OCI-LY3 (cell line): ENCODE measurements at regions not wholly inside any gene's neighbourhood (a gene's known extent, or its start where the extent isn't known, plus 50 kb on each side); places are given as distances from the start of the nearest gene placed in this dataset.

ENCODE experiments used
- H2AFZ ChIP-seq: fragments of 200-600, 300-600 bp; shearing (Covaris generic); 2 replicates; pipeline ENCODE4 v1.6.0; 2014; ENCODE audit warnings: antibody characterized with exemption, low read depth, low read length
- H3K27ac ChIP-seq: fragments of 200-600, 300-600 bp; sonication (generic); 2 replicates; pipeline ENCODE4 v1.5.1; 2014; ENCODE audit warnings: mild to moderate bottlenecking, low read length, moderate library complexity, mixed read lengths
- H3K27me3 ChIP-seq: fragments of 200-600, 300-600 bp; sonication (generic); 2 replicates; pipeline ENCODE4 v1.6.1; 2014; ENCODE audit warnings: low read depth, low read length, mixed read lengths
- H3K36me3 ChIP-seq: fragments of 200-600, 300-600 bp; sonication (generic); replicated peaks from 2 replicates; pipeline ENCODE3; 2014; ENCODE audit warnings: low read depth, low read length, mixed read lengths
- H3K4me1 ChIP-seq: fragments of 300-600, 200-600 bp; sonication (generic); 2 replicates; pipeline ENCODE4 v1.6.1; 2014; ENCODE audit warnings: low read length, mixed read lengths
- H3K4me2 ChIP-seq: fragments of 200-600, 300-600 bp; sonication (generic); 2 replicates; pipeline ENCODE4 v1.6.1; 2014; ENCODE audit warnings: low read length, mixed read lengths
- H3K4me3 ChIP-seq: fragments of 300-600, 200-600 bp; sonication (generic); 2 replicates; pipeline ENCODE4 v1.5.1; 2014; ENCODE audit warnings: antibody characterized with exemption, mild to moderate bottlenecking, low read length, moderate library complexity
- H3K79me2 ChIP-seq: fragments of 300-600, 200-600 bp; shearing (Covaris generic); 2 replicates; pipeline ENCODE4 v1.6.1; 2014; ENCODE audit warnings: mild to moderate bottlenecking, low read length, mixed read lengths
- H3K9ac ChIP-seq: fragments of 300-600, 200-600 bp; shearing (Covaris generic); 2 replicates; pipeline ENCODE4 v1.6.0; 2014; ENCODE audit warnings: mild to moderate bottlenecking, low read length, moderate library complexity
- H3K9me3 ChIP-seq: fragments of 200-600, 300-600 bp; shearing (Covaris generic); 2 replicates; pipeline ENCODE4 v1.6.1; 2014; ENCODE audit warnings: low read length, mixed read lengths; ENCODE audit not compliant: insufficient read depth
- H4K20me1 ChIP-seq: fragments of 200-600, 300-600 bp; sonication (generic); 2 replicates; pipeline ENCODE4 v1.6.1; 2016; ENCODE audit warnings: low read length, mixed read lengths; ENCODE audit not compliant: insufficient read depth
- EZH2phosphoT487 ChIP-seq: fragments of 200-600 bp; shearing (Covaris generic); IDR thresholded peaks from 2 replicates; pipeline ENCODE4 v1.6.1; 2018; ENCODE audit warnings: antibody characterized with exemption, mixed run types, low read depth
- TF ChIP-seq, protein P1 (sequence below): fragments of 200-600, 300-600 bp; sonication (generic); IDR thresholded peaks from 2 replicates; pipeline ENCODE4 v1.5.1; 2014; ENCODE audit warnings: antibody characterized with exemption, low read length, low read depth

GRCh38 chr1:81478219-81478618 is 322.5 kb upstream of the ADGRL2 start:
- Histone ChIP-seq H2AFZ (no peak overlapping the region), H3K9me3 (no peaks in the 10 kb centered on the region), H3K36me3 (no peaks in the 10 kb centered on the region), H3K79me2 (no peaks in the 10 kb centered on the region), H3K4me3 (no peak overlapping the region), H3K4me1 (no peaks in the 10 kb centered on the region), H4K20me1 (no peaks in the 10 kb centered on the region), H3K4me2 (no peak overlapping the region), H3K27me3 (no peaks in the 10 kb centered on the region), H3K27ac (no peak overlapping the region), H3K9ac (no peak overlapping the region)
- TF ChIP-seq EZH2phosphoT487: no peak

DNA sequence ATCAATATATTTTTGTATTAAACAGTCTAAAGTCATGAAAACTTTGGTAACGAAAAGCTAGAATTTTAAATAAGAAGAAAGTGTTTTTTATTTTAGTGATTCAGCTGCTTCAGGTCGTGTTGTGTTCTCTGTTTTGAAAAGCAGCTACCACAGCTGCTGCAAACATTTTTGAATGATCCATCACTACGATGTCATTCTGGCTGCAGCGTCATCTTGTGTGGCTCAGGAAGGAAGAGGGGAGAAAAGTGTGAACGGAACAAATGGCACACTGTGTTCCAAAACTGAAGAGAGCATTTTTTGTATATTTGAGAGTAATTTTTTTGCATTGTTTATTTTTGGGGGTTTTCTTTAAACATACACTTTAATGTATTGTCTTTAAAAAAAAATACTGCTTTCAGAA is 323.0 kb upstream of the ADGRL2 start:
- Histone ChIP-seq H3K4me1 (no peaks in the 10 kb centered on the region), H3K4me2 (no peak overlapping the region), H3K9ac (no peak overlapping the region), H2AFZ (no peak overlapping the region), H3K79me2 (no peaks in the 10 kb centered on the region), H4K20me1 (no peaks in the 10 kb centered on the region), H3K4me3 (no peak overlapping the region), H3K27ac (no peak overlapping the region), H3K9me3 (no peaks in the 10 kb centered on the region), H3K36me3 (no peaks in the 10 kb centered on the region), H3K27me3 (no peaks in the 10 kb centered on the region)
- no peak for TF ChIP-seq EZH2phosphoT487
- TF ChIP-seq, protein P1, sequence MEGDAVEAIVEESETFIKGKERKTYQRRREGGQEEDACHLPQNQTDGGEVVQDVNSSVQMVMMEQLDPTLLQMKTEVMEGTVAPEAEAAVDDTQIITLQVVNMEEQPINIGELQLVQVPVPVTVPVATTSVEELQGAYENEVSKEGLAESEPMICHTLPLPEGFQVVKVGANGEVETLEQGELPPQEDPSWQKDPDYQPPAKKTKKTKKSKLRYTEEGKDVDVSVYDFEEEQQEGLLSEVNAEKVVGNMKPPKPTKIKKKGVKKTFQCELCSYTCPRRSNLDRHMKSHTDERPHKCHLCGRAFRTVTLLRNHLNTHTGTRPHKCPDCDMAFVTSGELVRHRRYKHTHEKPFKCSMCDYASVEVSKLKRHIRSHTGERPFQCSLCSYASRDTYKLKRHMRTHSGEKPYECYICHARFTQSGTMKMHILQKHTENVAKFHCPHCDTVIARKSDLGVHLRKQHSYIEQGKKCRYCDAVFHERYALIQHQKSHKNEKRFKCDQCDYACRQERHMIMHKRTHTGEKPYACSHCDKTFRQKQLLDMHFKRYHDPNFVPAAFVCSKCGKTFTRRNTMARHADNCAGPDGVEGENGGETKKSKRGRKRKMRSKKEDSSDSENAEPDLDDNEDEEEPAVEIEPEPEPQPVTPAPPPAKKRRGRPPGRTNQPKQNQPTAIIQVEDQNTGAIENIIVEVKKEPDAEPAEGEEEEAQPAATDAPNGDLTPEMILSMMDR: no peak

DNA sequence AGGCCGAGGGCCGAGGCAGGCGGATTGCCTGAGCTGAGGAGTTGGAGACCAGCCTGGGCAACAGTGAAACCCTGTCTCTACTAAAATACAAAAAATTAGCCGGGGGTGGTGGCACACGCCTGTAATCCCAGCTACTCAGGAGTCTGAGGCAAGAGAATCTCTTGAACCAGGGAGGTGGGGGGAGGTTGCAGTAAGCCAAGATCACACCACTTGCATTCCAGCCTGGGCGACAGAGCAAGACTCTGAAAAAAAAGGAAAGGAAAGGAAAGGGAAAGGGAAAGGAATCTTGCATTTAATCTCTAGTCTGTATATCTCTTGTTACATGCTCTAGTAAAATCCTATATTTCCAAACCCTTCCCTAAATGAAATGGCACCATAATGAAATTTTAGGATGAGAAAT is 328.3 kb upstream of the ADGRL2 start:
- no peak overlapping the region for H3K9ac ChIP-seq
- H3K27ac ChIP-seq: no peak overlapping the region
- H3K27me3 ChIP-seq: no peaks in the 10 kb centered on the region
- no peak overlapping the region for H2AFZ ChIP-seq
- H3K4me1 ChIP-seq: peaks cover 7% of the 10 kb centered on the region
- no peaks in the 10 kb centered on the region for H3K79me2 ChIP-seq
- no peak overlapping the region for H3K4me2 ChIP-seq
- TF ChIP-seq EZH2phosphoT487: no peak
- TF ChIP-seq, protein P1: no peak
- no peaks in the 10 kb centered on the region for H3K36me3 ChIP-seq
- no peaks in the 10 kb centered on the region for H3K9me3 ChIP-seq
- no peaks in the 10 kb centered on the region for H4K20me1 ChIP-seq
- no peak overlapping the region for H3K4me3 ChIP-seq

GRCh38 chr1:81471255-81471654 is 329.5 kb upstream of the ADGRL2 start:
- H3K27ac ChIP-seq: no peak overlapping the region
- H3K27me3 ChIP-seq: no peaks in the 10 kb centered on the region
- H3K4me3 ChIP-seq: no peak overlapping the region
- H3K36me3 ChIP-seq: no peaks in the 10 kb centered on the region
- no peak overlapping the region for H3K4me2 ChIP-seq
- H3K9ac ChIP-seq: no peak overlapping the region
- H4K20me1 ChIP-seq: no peaks in the 10 kb centered on the region
- TF ChIP-seq, protein P1: 0 out of 2 replicates have a peak, but pooled peaks have one; percentile 4
- TF ChIP-seq EZH2phosphoT487: no peak
- peaks cover 7% of the 10 kb centered on the region for H3K4me1 ChIP-seq
- H3K9me3 ChIP-seq: no peaks in the 10 kb centered on the region
- no peak overlapping the region for H2AFZ ChIP-seq
- H3K79me2 ChIP-seq: no peaks in the 10 kb centered on the region

DNA sequence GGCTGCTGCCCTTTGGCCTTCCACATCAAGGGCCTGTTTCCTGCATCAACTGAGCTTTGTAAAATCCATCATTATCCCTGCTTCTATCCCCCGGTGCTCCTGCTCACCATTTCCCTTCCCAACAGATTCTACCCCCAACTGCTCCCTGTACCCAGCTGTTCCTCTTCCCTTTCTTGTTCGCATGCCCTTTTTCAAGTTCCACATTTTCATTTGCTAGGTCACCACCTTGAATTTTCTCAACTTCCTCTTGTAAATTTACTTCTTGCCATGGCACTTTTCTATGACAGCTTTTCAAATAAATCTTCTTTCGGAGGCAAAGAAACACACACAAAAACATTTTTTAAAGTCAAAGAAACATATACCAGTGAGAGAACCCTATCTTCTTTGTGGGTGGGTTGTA is 330.5 kb upstream of the ADGRL2 start:
- Histone ChIP-seq H3K9ac (no peak overlapping the region), H2AFZ (no peak overlapping the region), H3K4me3 (no peak overlapping the region), H3K36me3 (no peaks in the 10 kb centered on the region), H3K27me3 (no peaks in the 10 kb centered on the region), H3K27ac (no peak overlapping the region), H4K20me1 (no peaks in the 10 kb centered on the region), H3K4me1 (peaks cover 7% of the 10 kb centered on the region), H3K4me2 (no peak overlapping the region), H3K9me3 (no peaks in the 10 kb centered on the region), H3K79me2 (no peaks in the 10 kb centered on the region)
- TF ChIP-seq, protein P1: no peak
- no peak for TF ChIP-seq EZH2phosphoT487
